ENCODE measurements at regions not wholly inside any gene's neighbourhood (a gene's known extent, or its start where the extent isn't known, plus 50 kb on each side); places are given as distances from the start of the nearest gene placed in this dataset.

DNA sequence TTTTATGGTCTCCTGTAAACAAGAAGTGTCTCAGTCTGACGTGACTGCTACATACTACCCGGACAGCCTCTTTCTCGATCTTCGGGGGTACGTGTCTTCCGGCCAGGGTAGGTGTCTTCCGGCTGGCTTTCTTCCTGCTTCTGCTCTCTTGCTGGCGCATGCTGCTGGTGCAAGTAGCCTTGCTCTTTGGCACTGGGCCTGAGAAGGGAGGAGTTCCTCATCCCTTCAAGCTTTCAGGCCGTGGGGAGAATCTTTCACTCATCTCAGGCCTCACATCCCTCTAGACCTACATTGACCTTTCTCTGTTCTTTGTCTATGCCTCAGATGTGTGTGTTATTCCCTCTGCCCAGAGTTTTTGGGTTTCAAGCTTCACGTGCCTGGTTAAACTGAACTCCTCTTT is 130.4 kb downstream of the JCAD start (continued):
- TF ChIP-seq, protein P1, sequence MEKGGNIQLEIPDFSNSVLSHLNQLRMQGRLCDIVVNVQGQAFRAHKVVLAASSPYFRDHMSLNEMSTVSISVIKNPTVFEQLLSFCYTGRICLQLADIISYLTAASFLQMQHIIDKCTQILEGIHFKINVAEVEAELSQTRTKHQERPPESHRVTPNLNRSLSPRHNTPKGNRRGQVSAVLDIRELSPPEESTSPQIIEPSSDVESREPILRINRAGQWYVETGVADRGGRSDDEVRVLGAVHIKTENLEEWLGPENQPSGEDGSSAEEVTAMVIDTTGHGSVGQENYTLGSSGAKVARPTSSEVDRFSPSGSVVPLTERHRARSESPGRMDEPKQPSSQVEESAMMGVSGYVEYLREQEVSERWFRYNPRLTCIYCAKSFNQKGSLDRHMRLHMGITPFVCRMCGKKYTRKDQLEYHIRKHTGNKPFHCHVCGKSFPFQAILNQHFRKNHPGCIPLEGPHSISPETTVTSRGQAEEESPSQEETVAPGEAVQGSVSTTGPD (CRISPR knock-in tag; IDR thresholded peaks at IDR 0.05) = no peak
- TF ChIP-seq ZMYM3 (CRISPR knock-in tag; IDR thresholded peaks at IDR 0.05) (no peak), SKIL (CRISPR knock-in tag; IDR thresholded peaks at IDR 0.05; ENCODE audit: borderline replicate concordance) (no peak), ZNF619 (CRISPR knock-in tag; IDR thresholded peaks at IDR 0.05) (no peak), ELF1 (CRISPR knock-in tag; IDR thresholded peaks at IDR 0.05) (no peak)
- TF ChIP-seq, protein P2, sequence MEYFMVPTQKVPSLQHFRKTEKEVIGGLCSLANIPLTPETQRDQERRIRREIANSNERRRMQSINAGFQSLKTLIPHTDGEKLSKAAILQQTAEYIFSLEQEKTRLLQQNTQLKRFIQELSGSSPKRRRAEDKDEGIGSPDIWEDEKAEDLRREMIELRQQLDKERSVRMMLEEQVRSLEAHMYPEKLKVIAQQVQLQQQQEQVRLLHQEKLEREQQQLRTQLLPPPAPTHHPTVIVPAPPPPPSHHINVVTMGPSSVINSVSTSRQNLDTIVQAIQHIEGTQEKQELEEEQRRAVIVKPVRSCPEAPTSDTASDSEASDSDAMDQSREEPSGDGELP (IDR thresholded peaks at IDR 0.05; ENCODE audit: borderline replicate concordance, low read depth) = no peak
- TF ChIP-seq, protein P3, sequence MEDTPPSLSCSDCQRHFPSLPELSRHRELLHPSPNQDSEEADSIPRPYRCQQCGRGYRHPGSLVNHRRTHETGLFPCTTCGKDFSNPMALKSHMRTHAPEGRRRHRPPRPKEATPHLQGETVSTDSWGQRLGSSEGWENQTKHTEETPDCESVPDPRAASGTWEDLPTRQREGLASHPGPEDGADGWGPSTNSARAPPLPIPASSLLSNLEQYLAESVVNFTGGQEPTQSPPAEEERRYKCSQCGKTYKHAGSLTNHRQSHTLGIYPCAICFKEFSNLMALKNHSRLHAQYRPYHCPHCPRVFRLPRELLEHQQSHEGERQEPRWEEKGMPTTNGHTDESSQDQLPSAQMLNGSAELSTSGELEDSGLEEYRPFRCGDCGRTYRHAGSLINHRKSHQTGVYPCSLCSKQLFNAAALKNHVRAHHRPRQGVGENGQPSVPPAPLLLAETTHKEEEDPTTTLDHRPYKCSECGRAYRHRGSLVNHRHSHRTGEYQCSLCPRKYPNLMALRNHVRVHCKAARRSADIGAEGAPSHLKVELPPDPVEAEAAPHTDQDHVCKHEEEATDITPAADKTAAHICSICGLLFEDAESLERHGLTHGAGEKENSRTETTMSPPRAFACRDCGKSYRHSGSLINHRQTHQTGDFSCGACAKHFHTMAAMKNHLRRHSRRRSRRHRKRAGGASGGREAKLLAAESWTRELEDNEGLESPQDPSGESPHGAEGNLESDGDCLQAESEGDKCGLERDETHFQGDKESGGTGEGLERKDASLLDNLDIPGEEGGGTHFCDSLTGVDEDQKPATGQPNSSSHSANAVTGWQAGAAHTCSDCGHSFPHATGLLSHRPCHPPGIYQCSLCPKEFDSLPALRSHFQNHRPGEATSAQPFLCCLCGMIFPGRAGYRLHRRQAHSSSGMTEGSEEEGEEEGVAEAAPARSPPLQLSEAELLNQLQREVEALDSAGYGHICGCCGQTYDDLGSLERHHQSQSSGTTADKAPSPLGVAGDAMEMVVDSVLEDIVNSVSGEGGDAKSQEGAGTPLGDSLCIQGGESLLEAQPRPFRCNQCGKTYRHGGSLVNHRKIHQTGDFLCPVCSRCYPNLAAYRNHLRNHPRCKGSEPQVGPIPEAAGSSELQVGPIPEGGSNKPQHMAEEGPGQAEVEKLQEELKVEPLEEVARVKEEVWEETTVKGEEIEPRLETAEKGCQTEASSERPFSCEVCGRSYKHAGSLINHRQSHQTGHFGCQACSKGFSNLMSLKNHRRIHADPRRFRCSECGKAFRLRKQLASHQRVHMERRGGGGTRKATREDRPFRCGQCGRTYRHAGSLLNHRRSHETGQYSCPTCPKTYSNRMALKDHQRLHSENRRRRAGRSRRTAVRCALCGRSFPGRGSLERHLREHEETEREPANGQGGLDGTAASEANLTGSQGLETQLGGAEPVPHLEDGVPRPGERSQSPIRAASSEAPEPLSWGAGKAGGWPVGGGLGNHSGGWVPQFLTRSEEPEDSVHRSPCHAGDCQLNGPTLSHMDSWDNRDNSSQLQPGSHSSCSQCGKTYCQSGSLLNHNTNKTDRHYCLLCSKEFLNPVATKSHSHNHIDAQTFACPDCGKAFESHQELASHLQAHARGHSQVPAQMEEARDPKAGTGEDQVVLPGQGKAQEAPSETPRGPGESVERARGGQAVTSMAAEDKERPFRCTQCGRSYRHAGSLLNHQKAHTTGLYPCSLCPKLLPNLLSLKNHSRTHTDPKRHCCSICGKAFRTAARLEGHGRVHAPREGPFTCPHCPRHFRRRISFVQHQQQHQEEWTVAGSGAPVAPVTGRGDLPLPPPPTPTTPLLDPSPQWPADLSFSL (CRISPR knock-in tag; IDR thresholded peaks at IDR 0.05) = no peak
- TF ChIP-seq, protein P4, sequence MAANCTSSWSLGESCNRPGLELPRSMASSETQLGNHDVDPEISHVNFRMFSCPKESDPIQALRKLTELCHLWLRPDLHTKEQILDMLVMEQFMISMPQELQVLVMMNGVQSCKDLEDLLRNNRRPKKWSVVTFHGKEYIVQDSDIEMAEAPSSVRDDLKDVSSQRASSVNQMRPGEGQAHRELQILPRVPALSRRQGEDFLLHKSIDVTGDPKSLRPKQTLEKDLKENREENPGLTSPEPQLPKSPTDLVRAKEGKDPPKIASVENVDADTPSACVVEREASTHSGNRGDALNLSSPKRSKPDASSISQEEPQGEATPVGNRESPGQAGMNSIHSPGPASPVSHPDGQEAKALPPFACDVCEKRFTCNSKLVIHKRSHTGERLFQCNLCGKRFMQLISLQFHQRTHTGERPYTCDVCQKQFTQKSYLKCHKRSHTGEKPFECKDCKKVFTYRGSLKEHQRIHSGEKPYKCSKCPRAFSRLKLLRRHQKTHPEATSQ (CRISPR knock-in tag; IDR thresholded peaks at IDR 0.05; ENCODE audit: borderline replicate concordance) = no peak
